Neural cell (in vitro differentiated cells): ENCODE measurements at regions not wholly inside any gene's neighbourhood (a gene's known extent, or its start where the extent isn't known, plus 50 kb on each side); places are given as distances from the start of the nearest gene placed in this dataset.

Source experiments
- H2AFZ ChIP-seq: fragments of 200-600, 300-800 bp; sonication (generic), shearing (Covaris generic); 2 replicates; pipeline ENCODE4 v1.6.0; 2014; ENCODE audit warnings: low read depth, mild to moderate bottlenecking, antibody characterized with exemption, low read length, moderate library complexity
- H3F3A ChIP-seq: fragments of 200-600 bp; shearing (Covaris generic); 2 replicates; pipeline ENCODE4 v1.6.1; 2016; ENCODE audit warnings: mild to moderate bottlenecking, moderate library complexity, mixed read lengths, antibody characterized with exemption, low read length; ENCODE audit not compliant: insufficient read depth, poor library complexity, severe bottlenecking
- H3K27ac ChIP-seq: fragments of 200-600, 300-800 bp; sonication (generic), shearing (Covaris generic); 2 replicates; pipeline ENCODE4 v1.5.1; 2014; ENCODE audit warnings: mild to moderate bottlenecking, low read length, moderate library complexity
- H3K27me3 ChIP-seq: fragments of 300-800, 200-600 bp; sonication (generic), shearing (Covaris generic); 2 replicates; pipeline ENCODE4 v1.6.0; 2014; ENCODE audit warnings: mild to moderate bottlenecking, low read depth, low read length, moderate library complexity; ENCODE audit not compliant: insufficient read depth
- H3K36me3 ChIP-seq: fragments of 300-800, 200-600 bp; sonication (generic), shearing (Covaris generic); 2 replicates; pipeline ENCODE4 v1.5.1; 2014; ENCODE audit warnings: mild to moderate bottlenecking, antibody characterized with exemption, low read length, moderate library complexity; ENCODE audit not compliant: insufficient read depth
- H3K4me2 ChIP-seq: fragments of 300-800, 200-600 bp; sonication (generic), shearing (Covaris generic); 2 replicates; pipeline ENCODE4 v1.6.0; 2014; ENCODE audit warnings: mild to moderate bottlenecking, low read length
- H3K4me3 ChIP-seq: fragments of 300-800, 200-600 bp; sonication (generic), shearing (Covaris generic); 2 replicates; pipeline ENCODE4 v1.5.1; 2014; ENCODE audit warnings: mild to moderate bottlenecking, low read length, moderate library complexity
- H3K79me2 ChIP-seq: fragments of 200-600 bp; shearing (Covaris generic); replicated peaks from 2 replicates; pipeline ENCODE4 v1.6.0; 2014; ENCODE audit warnings: mild to moderate bottlenecking, low read length, moderate library complexity; ENCODE audit not compliant: insufficient read depth
- H3K9ac ChIP-seq: fragments of 300-800, 200-600 bp; sonication (generic), shearing (Covaris generic); 2 replicates; pipeline ENCODE4 v1.6.1; 2016; ENCODE audit warnings: mild to moderate bottlenecking, low read length, mixed read lengths
- H3K9me2 ChIP-seq: fragments of 200-600 bp; shearing (Covaris generic); 2 replicates; pipeline ENCODE4 v1.6.1; 2016; ENCODE audit warnings: mild to moderate bottlenecking, low read length, mixed read lengths; ENCODE audit not compliant: insufficient read depth
- H3K9me3 ChIP-seq: fragments of 200-600, 300-800 bp; sonication (generic), shearing (Covaris generic); 2 replicates; pipeline ENCODE4 v1.6.1; 2016; ENCODE audit warnings: mild to moderate bottlenecking, mixed run types, low read length, moderate library complexity, mixed read lengths
- H4K20me1 ChIP-seq: fragments of 200-600 bp; shearing (Covaris generic); 2 replicates; pipeline ENCODE4 v1.6.1; 2016; ENCODE audit warnings: mild to moderate bottlenecking, mixed run types; ENCODE audit not compliant: insufficient read depth
- CTCF ChIP-seq: fragments of 450-650 bp; IDR thresholded peaks from 2 replicates; pipeline ENCODE4 v1.5.1; 2014; ENCODE audit warnings: antibody characterized with exemption, mild to moderate bottlenecking, moderate library complexity; ENCODE audit not compliant: poor library complexity, severe bottlenecking
- EP300 ChIP-seq: fragments of 450-650 bp; conservative IDR thresholded peaks from 2 replicates; pipeline ENCODE4 v1.6.1; 2014; ENCODE audit warnings: antibody characterized with exemption, mild to moderate bottlenecking, moderate library complexity; ENCODE audit not compliant: poor library complexity, severe bottlenecking
- EZH2 ChIP-seq: fragments of 200-600, 300-800 bp; shearing (Covaris generic), sonication (generic); IDR thresholded peaks from 2 replicates; pipeline ENCODE4 v1.6.1; 2014; ENCODE audit warnings: antibody characterized with exemption, low read length, borderline replicate concordance, mild to moderate bottlenecking; ENCODE audit not compliant: insufficient read depth, poor library complexity, severe bottlenecking
- MXI1 ChIP-seq: fragments of 450-650 bp; conservative IDR thresholded peaks from 2 replicates; pipeline ENCODE4 v1.6.1; 2014; ENCODE audit warnings: antibody characterized with exemption, mild to moderate bottlenecking; ENCODE audit not compliant: poor library complexity, severe bottlenecking
- POLR2AphosphoS5 ChIP-seq: IDR thresholded peaks from 2 replicates; pipeline ENCODE4 v1.6.1; 2012
- RAD21 ChIP-seq: fragments of 450-650 bp; conservative IDR thresholded peaks from 2 replicates; pipeline ENCODE4 v1.6.1; 2014; ENCODE audit warnings: antibody characterized with exemption, mild to moderate bottlenecking, moderate library complexity
- REST ChIP-seq: IDR thresholded peaks from 2 replicates; pipeline ENCODE4 v1.6.1; 2012; ENCODE audit warnings: borderline replicate concordance
- SMC3 ChIP-seq: fragments of 450-650 bp; conservative IDR thresholded peaks from 2 replicates; pipeline ENCODE4 v1.6.1; 2014; ENCODE audit warnings: antibody characterized with exemption, mild to moderate bottlenecking, moderate library complexity; ENCODE audit not compliant: poor library complexity
- TAF1 ChIP-seq: IDR thresholded peaks from 2 replicates; pipeline ENCODE4 v1.6.1; 2012; ENCODE audit warnings: low read depth

- Histone ChIP-seq H3K27ac (no peak overlapping the region), H3K27me3 (no peaks in the 10 kb centered on the region), H2AFZ (no peak overlapping the region), H3F3A (no peaks in the 10 kb centered on the region), H3K4me3 (no peak overlapping the region), H3K9me3 (no peaks in the 10 kb centered on the region), H3K4me2 (no peak overlapping the region), H3K36me3 (no peaks in the 10 kb centered on the region), H3K9ac (no peak overlapping the region), H3K9me2 (no peaks in the 10 kb centered on the region), H3K79me2 (no peaks in the 10 kb centered on the region), H4K20me1 (no peaks in the 10 kb centered on the region)
- TF ChIP-seq SMC3: no peak
- no peak for TF ChIP-seq EZH2
- no peak for TF ChIP-seq EP300
- TF ChIP-seq POLR2AphosphoS5: no peak
- no peak for TF ChIP-seq RAD21
- no peak for TF ChIP-seq MXI1
- TF ChIP-seq CTCF: no peak
- TF ChIP-seq REST: no peak
- no peak for TF ChIP-seq TAF1
These were observed 407.0 kb upstream of the CDH19 start for GRCh38 chr18:67010919-67011318.

GRCh38 chr18:67007999-67008398 lies 404.1 kb upstream of the CDH19 start:
- Histone ChIP-seq H3K9ac (no peak overlapping the region), H3F3A (no peaks in the 10 kb centered on the region), H3K9me3 (no peaks in the 10 kb centered on the region), H3K4me3 (no peak overlapping the region), H4K20me1 (no peaks in the 10 kb centered on the region), H3K27ac (no peak overlapping the region), H3K27me3 (no peaks in the 10 kb centered on the region), H3K9me2 (no peaks in the 10 kb centered on the region), H3K4me2 (no peak overlapping the region), H3K79me2 (no peaks in the 10 kb centered on the region), H2AFZ (no peak overlapping the region), H3K36me3 (no peaks in the 10 kb centered on the region)
- TF ChIP-seq MXI1: no peak
- TF ChIP-seq EZH2: no peak
- no peak for TF ChIP-seq TAF1
- TF ChIP-seq CTCF: no peak
- TF ChIP-seq EP300: no peak
- TF ChIP-seq POLR2AphosphoS5: no peak
- TF ChIP-seq REST: no peak
